ENCODE measurements at regions not wholly inside any gene's neighbourhood (a gene's known extent, or its start where the extent isn't known, plus 50 kb on each side); places are given as distances from the start of the nearest gene placed in this dataset.

GRCh38 chr3:132222868-132223538, 94.2 kb upstream of the ACP3 start:
- Histone ChIP-seq H3K36me3 (ENCODE audit: control insufficient read depth, low read length) (no peaks in the 10 kb centered on the region), H3K4me1 (ENCODE audit: control insufficient read depth, low read length) (no peaks in the 10 kb centered on the region), H3K4me3 (ENCODE audit: low read length) (no peak overlapping the region), H3K4me2 (ENCODE audit: low read length) (no peak overlapping the region), H3F3A (ENCODE audit: control insufficient read depth, insufficient read depth) (no peaks in the 10 kb centered on the region), H4K20me1 (ENCODE audit: control insufficient read depth, insufficient read depth, low read depth, low read length) (no peaks in the 10 kb centered on the region), H3K9me3 (ENCODE audit: control insufficient read depth, insufficient read depth, low read length) (no peaks in the 10 kb centered on the region), H3K79me2 (ENCODE audit: control insufficient read depth, low read length) (no peaks in the 10 kb centered on the region), H3K27ac (ENCODE audit: low read depth, low read length) (no peak overlapping the region), H3K9me2 (replicated peaks; ENCODE audit: control insufficient read depth, low read length) (no peaks in the 10 kb centered on the region), H3K27me3 (ENCODE audit: control insufficient read depth, low read length) (peaks cover 17% of the 10 kb centered on the region)
- TF ChIP-seq CTCF (IDR thresholded peaks at IDR 0.05; ENCODE audit: low read depth, low read length, poor library complexity, severe bottlenecking), result no peak

GRCh38 chr3:132225664-132226063, 91.5 kb upstream of the ACP3 start:
- H3K79me2 ChIP-seq (ENCODE audit: control insufficient read depth, low read length), result no peaks in the 10 kb centered on the region
- no peaks in the 10 kb centered on the region for H3K9me3 ChIP-seq (ENCODE audit: control insufficient read depth, insufficient read depth, low read length)
- no peaks in the 10 kb centered on the region for H3K4me1 ChIP-seq (ENCODE audit: control insufficient read depth, low read length)
- peaks cover 2% of the 10 kb centered on the region; the same call in 1 of the 2 replicates for H3K27me3 ChIP-seq (ENCODE audit: control insufficient read depth, low read length)
- H4K20me1 ChIP-seq (ENCODE audit: control insufficient read depth, insufficient read depth, low read depth, low read length), result no peaks in the 10 kb centered on the region
- no peaks in the 10 kb centered on the region for H3K36me3 ChIP-seq (ENCODE audit: control insufficient read depth, low read length)
- no peaks in the 10 kb centered on the region for H3F3A ChIP-seq (ENCODE audit: control insufficient read depth, insufficient read depth)
- no peak overlapping the region for H3K4me3 ChIP-seq (ENCODE audit: low read length)
- TF ChIP-seq CTCF (IDR thresholded peaks at IDR 0.05; ENCODE audit: low read depth, low read length, poor library complexity, severe bottlenecking), result no peak
- no peak for TF ChIP-seq EZH2phosphoT487 (IDR thresholded peaks at IDR 0.05; ENCODE audit: borderline replicate concordance, low read length)
- H3K4me2 ChIP-seq (ENCODE audit: low read length), result no peak overlapping the region
- H3K27ac ChIP-seq (ENCODE audit: low read depth, low read length), result no peak overlapping the region
- H3K9me2 ChIP-seq (replicated peaks; ENCODE audit: control insufficient read depth, low read length), result no peaks in the 10 kb centered on the region

GRCh38 chr3:132228923-132229322, 88.3 kb upstream of the ACP3 start:
- Histone ChIP-seq H3K9me2 (replicated peaks; ENCODE audit: control insufficient read depth, low read length) (no peaks in the 10 kb centered on the region), H3K4me1 (ENCODE audit: control insufficient read depth, low read length) (no peaks in the 10 kb centered on the region), H3K27ac (ENCODE audit: low read depth, low read length) (no peak overlapping the region), H3K79me2 (ENCODE audit: control insufficient read depth, low read length) (no peaks in the 10 kb centered on the region), H3K36me3 (ENCODE audit: control insufficient read depth, low read length) (no peaks in the 10 kb centered on the region), H3K4me2 (ENCODE audit: low read length) (no peak overlapping the region), H4K20me1 (ENCODE audit: control insufficient read depth, insufficient read depth, low read depth, low read length) (no peaks in the 10 kb centered on the region), H3K27me3 (ENCODE audit: control insufficient read depth, low read length) (no peaks in the 10 kb centered on the region; the same call in none of the 2 replicates), H3K9me3 (ENCODE audit: control insufficient read depth, insufficient read depth, low read length) (no peaks in the 10 kb centered on the region), H3F3A (ENCODE audit: control insufficient read depth, insufficient read depth) (no peaks in the 10 kb centered on the region), H3K4me3 (ENCODE audit: low read length) (no peak overlapping the region)
- no peak for TF ChIP-seq EZH2phosphoT487 (IDR thresholded peaks at IDR 0.05; ENCODE audit: borderline replicate concordance, low read length)
- no peak for TF ChIP-seq CTCF (IDR thresholded peaks at IDR 0.05; ENCODE audit: low read depth, low read length, poor library complexity, severe bottlenecking)

Data from DOHH2 (cell line).